AG04449 (cell line): ENCODE measurements at regions not wholly inside any gene's neighbourhood (a gene's known extent, or its start where the extent isn't known, plus 50 kb on each side); places are given as distances from the start of the nearest gene placed in this dataset.

Experiments used
- CTCF ChIA-PET: fragments of 350-600 bp; formaldehyde crosslinking; extraction: SDS; loops from one replicate; lab custom pipeline; 2021; ENCODE audit warnings: antibody characterized with exemption; lab: Yijun Ruan, JAX
- POLR2A ChIA-PET: fragments of 400-600, 350-600 bp; formaldehyde crosslinking; extraction: SDS; loops from one replicate; lab custom pipeline; 2020; ENCODE audit warnings: antibody characterized with exemption, inconsistent platforms; lab: Yijun Ruan, JAX
- DNase-seq: peaks from one replicate; pipeline ENCODE4 v3.0.0-alpha.2; 2010; ENCODE audit warnings: low read depth, low spot score
- H3K4me3 ChIP-seq: 2 replicates; pipeline ENCODE4 v1.5.1; 2011; ENCODE audit warnings: low read depth, mild to moderate bottlenecking, control low read depth, low read length
- TF ChIP-seq, protein P1 (sequence below): IDR thresholded peaks from one replicate; pipeline ENCODE4 v1.5.1; 2011; ENCODE audit warnings: mild to moderate bottlenecking, moderate library complexity, low read length, control low read depth, inconsistent platforms; ENCODE audit not compliant: insufficient read depth; ENCODE audit errors: missing control alignments

DNA sequence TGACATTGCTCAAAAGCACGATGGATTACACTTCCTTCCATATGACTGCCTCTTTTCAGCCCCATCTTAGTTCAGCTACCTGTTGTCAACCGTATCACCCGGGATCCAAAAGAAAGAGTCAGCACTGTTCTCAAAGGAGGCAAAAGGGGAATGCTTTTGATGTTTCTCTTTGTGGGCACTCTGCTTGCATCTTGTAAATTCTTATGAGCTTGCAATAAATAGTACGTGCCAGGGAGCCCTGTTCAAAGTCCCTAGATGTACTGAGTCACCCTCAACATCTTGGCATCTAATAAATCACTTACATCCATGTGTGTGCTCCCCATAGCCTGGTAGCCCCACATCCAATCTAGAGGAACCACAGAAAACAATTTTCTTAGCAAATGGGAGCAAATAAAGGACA lies 256.9 kb downstream of the SUCLG1 start:
- CTCF ChIA-PET, result no interaction called here
- DNase-seq, result no peak
- H3K4me3 ChIP-seq, result no peak overlapping the region
- TF ChIP-seq, protein P1, sequence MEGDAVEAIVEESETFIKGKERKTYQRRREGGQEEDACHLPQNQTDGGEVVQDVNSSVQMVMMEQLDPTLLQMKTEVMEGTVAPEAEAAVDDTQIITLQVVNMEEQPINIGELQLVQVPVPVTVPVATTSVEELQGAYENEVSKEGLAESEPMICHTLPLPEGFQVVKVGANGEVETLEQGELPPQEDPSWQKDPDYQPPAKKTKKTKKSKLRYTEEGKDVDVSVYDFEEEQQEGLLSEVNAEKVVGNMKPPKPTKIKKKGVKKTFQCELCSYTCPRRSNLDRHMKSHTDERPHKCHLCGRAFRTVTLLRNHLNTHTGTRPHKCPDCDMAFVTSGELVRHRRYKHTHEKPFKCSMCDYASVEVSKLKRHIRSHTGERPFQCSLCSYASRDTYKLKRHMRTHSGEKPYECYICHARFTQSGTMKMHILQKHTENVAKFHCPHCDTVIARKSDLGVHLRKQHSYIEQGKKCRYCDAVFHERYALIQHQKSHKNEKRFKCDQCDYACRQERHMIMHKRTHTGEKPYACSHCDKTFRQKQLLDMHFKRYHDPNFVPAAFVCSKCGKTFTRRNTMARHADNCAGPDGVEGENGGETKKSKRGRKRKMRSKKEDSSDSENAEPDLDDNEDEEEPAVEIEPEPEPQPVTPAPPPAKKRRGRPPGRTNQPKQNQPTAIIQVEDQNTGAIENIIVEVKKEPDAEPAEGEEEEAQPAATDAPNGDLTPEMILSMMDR, result no peak
- POLR2A ChIA-PET, result no interaction called here

DNA sequence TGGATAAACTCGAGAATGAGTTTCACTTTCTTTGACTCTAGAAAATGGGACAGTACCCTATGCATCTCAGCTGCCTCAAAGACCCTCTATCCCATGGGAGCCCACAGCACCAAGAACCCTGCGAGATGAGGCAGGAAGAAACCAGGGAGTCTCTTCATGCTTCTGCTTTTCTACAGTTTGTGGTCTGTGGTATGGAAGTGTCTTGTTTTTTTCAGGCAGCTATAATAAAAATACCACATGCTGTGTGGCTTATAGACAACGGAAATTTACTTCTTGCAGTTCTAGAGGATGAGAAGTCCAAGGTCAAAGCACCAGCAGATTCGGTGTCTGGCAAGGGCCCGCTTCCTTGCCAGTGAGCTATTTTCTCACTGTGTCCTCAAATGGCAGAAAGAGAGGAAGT lies 257.9 kb downstream of the SUCLG1 start:
- H3K4me3 ChIP-seq, result no peak overlapping the region
- ChIA-PET POLR2A (no interaction called here), CTCF (no interaction called here)
- no peak for DNase-seq
- TF ChIP-seq, protein P1, result no peak

DNA sequence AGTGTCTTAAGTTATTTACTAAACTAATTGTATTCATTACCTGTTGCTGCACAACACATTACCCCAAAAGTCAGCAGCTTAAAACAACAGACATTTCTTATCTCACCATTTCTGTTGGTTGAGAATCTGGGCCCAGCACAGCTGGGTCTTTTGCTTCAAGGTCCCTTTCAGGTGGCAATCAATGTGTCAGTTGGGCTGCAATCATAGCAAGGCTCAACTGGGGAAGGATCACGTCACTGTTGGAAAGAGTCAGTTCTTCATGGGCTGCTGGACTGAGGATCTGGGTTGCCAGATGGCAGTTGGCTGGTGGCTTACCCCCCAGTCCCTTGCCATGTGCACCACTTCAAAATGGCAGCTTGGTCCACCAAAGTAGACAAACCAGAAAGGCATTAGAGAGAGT lies 261.2 kb downstream of the SUCLG1 start:
- ChIA-PET POLR2A (no interaction called here), CTCF (no interaction called here)
- TF ChIP-seq, protein P1, result no peak
- no peak overlapping the region for H3K4me3 ChIP-seq
- no peak for DNase-seq

DNA sequence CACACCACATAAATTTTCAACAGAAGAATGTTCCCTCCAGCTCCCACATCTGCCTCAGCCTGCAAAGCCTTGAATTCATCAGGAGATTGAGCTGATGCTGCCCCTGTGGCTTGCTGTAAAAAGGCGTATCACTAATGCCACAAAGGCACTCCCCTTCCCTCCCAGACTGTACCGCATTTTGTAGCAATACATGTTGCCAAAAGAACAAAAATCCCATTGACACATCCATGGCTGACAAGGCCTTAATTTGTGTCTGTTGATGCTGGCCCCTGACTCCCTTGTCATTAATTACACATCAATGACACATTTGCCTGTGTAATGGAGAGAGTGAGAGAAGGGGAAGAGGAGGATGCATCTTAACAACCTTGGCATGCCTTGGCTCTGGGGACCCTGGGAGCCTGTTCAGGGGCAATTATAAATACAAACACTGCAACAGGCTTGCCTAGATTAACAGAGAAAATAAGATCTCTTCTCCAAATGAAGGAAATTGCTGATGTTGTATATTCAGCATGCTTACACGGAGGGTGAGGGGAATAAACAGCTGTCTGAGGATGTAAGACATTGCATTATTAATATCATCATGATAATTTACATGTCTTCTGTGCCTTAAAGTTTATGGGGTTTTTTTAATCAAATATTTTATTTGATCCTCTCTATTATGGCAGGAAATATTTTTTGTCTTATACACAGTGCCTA lies 264.0 kb downstream of the SUCLG1 start:
- TF ChIP-seq, protein P1, result no peak
- CTCF ChIA-PET, result no interaction called here
- POLR2A ChIA-PET, result no interaction called here
- no peak overlapping the region for H3K4me3 ChIP-seq
- no peak for DNase-seq

DNA sequence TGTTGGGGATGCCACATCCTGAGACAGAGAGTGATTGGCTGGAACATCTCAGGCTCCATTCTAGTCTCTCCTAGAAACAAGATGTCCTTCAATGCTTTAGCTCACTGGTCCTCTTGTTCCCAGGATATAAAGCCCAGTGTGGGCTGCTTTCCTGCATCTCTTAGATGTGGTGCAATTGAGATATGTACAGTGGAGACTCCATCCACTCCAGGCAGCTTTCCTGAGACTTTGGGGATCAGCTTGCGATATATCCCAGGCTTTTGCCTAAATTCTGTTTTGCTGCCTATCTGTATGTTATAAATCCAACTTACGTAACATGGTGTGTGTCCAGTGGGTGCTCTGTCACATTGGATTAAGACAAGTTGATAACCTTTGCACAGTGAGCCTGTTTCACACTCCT lies 264.9 kb downstream of the SUCLG1 start:
- TF ChIP-seq, protein P1, result no peak
- DNase-seq, result no peak

DNA sequence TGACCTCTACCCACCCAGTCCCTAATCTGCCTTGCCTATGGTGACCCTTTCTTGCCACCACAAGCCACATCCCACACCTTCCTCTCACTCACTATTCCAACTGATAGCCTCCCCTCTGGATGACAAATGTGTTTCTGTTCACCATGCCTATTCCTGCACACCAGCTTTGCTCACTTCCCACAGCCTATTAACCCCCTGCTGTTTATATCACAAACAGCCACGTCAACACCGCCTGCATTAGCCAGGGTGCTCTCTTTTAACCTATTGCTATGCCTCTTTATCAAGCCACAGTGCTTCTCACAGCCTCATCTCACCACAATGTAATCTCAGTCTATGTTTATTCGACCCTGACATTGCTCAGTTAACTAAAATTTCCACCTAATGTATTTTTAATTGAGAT lies 271.8 kb downstream of the SUCLG1 start:
- POLR2A ChIA-PET, result no interaction called here
- CTCF ChIA-PET, result no interaction called here

More for the DNA sequence above, 264.9 kb downstream of the SUCLG1 start:
- no peak overlapping the region for H3K4me3 ChIP-seq
- ChIA-PET CTCF (no interaction called here), POLR2A (no interaction called here)

More for the DNA sequence above, 271.8 kb downstream of the SUCLG1 start:
- H3K4me3 ChIP-seq, result no peak overlapping the region
- TF ChIP-seq, protein P1, result no peak
- DNase-seq, result no peak
